Aorta (tissue), 5 donors: ENCODE measurements at regions not wholly inside any gene's neighbourhood (a gene's known extent, or its start where the extent isn't known, plus 50 kb on each side); places are given as distances from the start of the nearest gene placed in this dataset.

Source experiments
- ATAC-seq: fragments of 200-7000 bp; cut with Tn5 transposase; one replicate; pipeline ENCODE4 v1.9.1; 2022; ENCODE audit warnings: moderate library complexity; ENCODE audit not compliant: low FRiP score
- DNase-seq, 2 donors: peaks; one replicate each; pipeline ENCODE4 v3.0.0-alpha.2; 2020
- H3K27ac ChIP-seq, 2 donors: one replicate each; pipeline ENCODE4 v1.5.1; 2013; ENCODE audit warnings: low read length in 2 of 2, mild to moderate bottlenecking in 2 of 2, moderate library complexity in 2 of 2, control low read depth in 1 of 2, inconsistent platforms in 1 of 2, low read depth in 1 of 2
- H3K27me3 ChIP-seq, 2 donors: one replicate each; pipeline ENCODE4 v1.6.1; 2013; ENCODE audit warnings: control low read depth in 1 of 2, low read length in 1 of 2, mild to moderate bottlenecking in 1 of 2, moderate library complexity in 1 of 2; ENCODE audit not compliant: insufficient read depth in 2 of 2, control insufficient read depth in 1 of 2
- H3K36me3 ChIP-seq, 2 donors: one replicate each; pipeline ENCODE4 v1.6.1; 2013; ENCODE audit warnings: control low read depth in 1 of 2, low read length in 1 of 2, mild to moderate bottlenecking in 1 of 2; ENCODE audit not compliant: insufficient read depth in 2 of 2, control insufficient read depth in 1 of 2
- H3K4me1 ChIP-seq, 2 donors: one replicate each; pipeline ENCODE4 v1.6.1; 2013; ENCODE audit warnings: low read length in 2 of 2, control low read depth in 1 of 2, mild to moderate bottlenecking in 1 of 2, moderate library complexity in 1 of 2; ENCODE audit not compliant: insufficient read depth in 2 of 2, control insufficient read depth in 1 of 2
- H3K4me3 ChIP-seq, 2 donors: one replicate each; pipeline ENCODE4 v1.5.1; 2013; ENCODE audit warnings: low read length in 2 of 2, control low read depth in 1 of 2, mild to moderate bottlenecking in 1 of 2
- H3K9me3 ChIP-seq: one replicate; pipeline ENCODE4 v1.6.1; 2013; ENCODE audit warnings: mild to moderate bottlenecking, low read length; ENCODE audit not compliant: control insufficient read depth
- WGBS, 2 donors: extraction: QIAGEN DNeasy Blood & Tissue Kit; methylation state at CpG; one replicate each; pipeline ENCODE4 v1.1.7; 2013; 5-methylcytosine and 5-hydroxymethylcytosine counted together
- intact Hi-C, 2 donors: fragments of 100-400 bp; cut with DNase I; formaldehyde crosslinking; loops; one replicate each; pipeline versions ENCODE4 v1.14.2 to v1.15.0; 2022
- donor health status: healthy with polysubstance abuse.
- donor health status: Bipolar disorder and iron deficiency.
- donor health status: DM: no; HTN: no; CAD: no.
- donor health status: DM: no; HTN: no; CAD: no.
- donor health status: DM: yes; HTN: yes; CAD: no.

DNA sequence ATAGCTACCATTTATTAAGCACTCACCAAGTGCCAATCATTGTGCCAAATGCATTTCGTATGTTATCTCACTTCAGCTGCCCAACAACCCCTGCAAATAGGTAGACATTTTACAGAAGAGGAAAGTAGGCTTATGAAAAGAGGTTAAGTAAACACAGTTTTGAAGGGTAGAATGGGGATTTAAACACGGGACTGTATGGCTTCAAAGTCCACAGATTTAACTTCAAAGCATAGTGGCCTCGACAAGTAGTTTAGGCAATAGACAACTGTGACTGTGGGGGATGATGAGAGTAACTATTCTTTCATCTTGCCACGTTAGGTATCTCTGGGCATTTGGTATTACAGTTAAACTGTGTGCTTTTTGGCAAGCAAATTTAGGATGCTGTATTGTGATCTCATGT, 266.8 kb upstream of the SRRM4 start:
- H3K27me3 ChIP-seq: peaks cover 0 to 5% of the 10 kb centered on the region in 2 donors
- no peak for DNase-seq
- WGBS, 2 donors: 35 to 42% methylated on average over 4 of the region's 4 CpGs
- intact Hi-C loops: no loop called here
- H3K27ac ChIP-seq: no peak overlapping the region
- no peaks in the 10 kb centered on the region for H3K4me1 ChIP-seq
- H3K4me3 ChIP-seq: no peak overlapping the region
- H3K9me3 ChIP-seq: no peaks in the 10 kb centered on the region
- no peaks in the 10 kb centered on the region for H3K36me3 ChIP-seq
- no peak for ATAC-seq

DNA sequence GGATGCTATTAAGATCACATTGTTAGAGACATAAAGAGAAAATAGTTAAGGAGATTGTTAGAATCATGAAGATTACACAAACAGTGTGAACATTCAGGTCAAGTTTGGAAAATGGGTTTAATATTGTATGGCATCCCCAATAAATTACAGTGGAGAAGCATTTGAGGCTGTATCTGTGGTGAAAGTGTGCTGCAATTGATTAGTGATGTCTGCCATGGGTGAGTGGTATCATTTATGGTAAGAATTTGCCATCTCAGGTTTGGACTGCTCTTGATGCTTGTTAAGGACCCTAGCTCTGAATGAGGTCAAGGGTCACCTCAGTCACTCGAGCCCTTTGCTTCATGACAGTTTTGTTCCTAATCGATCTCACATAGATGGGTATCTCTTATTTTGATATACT, 265.7 kb upstream of the SRRM4 start:
- ATAC-seq (no peak), DNase-seq (no peak)
- Histone ChIP-seq H3K4me1 (no peaks in the 10 kb centered on the region), H3K27me3 (peaks cover 0 to 5% of the 10 kb centered on the region in 2 donors), H3K36me3 (no peaks in the 10 kb centered on the region), H3K27ac (no peak overlapping the region), H3K4me3 (no peak overlapping the region), H3K9me3 (peaks cover 1% of the 10 kb centered on the region)
- 77 to 80% methylated on average over 2 of the region's 2 CpGs for WGBS, 2 donors
- intact Hi-C loops: no loop called here

DNA sequence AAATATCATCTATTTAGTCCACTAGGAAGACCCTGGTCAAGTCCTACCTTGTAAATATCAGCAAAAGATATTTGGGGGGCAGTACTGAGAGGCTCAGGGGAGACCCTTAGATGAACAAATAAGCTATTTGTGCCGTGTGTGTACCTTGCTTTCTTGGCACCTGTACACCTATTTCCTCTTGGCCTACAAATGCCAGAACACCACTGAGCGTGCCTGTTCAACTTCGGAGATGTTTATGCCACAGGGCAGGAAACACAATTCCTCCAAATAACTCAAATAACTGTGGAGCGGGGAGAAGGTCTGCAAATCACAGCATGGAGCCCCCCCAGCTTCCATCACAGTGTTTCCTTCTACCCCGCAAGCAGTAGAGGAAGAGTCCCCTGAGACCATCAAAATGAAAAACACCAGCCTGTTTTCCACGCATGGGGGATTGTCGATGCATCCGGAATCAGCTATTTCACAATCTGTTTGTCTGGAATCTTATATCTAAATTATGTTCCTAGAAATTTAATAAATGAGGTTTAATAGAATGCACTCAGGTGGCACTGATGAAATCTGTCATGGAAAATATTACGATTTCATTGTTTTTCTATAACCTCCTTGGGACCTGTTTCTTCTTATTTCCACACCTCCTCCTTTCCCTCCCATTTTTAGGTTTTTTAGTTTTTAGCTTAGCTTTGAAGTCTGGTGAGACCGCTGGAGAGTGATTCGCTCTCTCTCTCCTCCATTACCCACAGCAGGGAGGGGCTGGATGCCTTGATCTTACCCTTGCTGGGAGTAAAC, 254.0 kb upstream of the SRRM4 start:
- no peak for ATAC-seq
- WGBS, 2 donors: 68 to 69% methylated on average over 11 of the region's 11 CpGs

DNA sequence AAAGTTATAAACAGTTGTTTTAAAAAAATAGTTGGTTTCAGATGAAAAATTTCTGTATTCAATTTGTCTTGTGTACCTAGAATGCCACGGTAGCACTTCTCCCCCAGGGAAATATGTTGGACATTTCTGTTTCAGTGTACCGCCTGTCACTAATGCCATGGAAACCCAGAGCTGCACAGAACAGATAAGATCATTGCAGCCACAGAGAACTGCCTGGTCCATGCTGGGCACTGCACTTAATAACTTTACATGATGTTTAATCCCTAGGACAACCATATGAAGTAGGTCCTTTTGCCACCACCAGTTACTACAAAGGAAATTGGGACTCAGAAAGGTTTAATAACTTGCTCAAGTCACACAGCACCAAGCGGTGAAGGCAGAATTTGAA, 253.4 kb upstream of the SRRM4 start:
- 64 to 69% methylated on average over 3 of the region's 3 CpGs for WGBS, 2 donors

More for the DNA sequence above, 254.0 kb upstream of the SRRM4 start:
- no peaks in the 10 kb centered on the region for H3K4me1 ChIP-seq
- peaks cover 0 to 2% of the 10 kb centered on the region in 2 donors for H3K27me3 ChIP-seq
- no peaks in the 10 kb centered on the region for H3K36me3 ChIP-seq
- no peak overlapping the region for H3K27ac ChIP-seq
- no peak overlapping the region for H3K4me3 ChIP-seq
- peaks cover 7% of the 10 kb centered on the region for H3K9me3 ChIP-seq
- no peak for DNase-seq
- intact Hi-C loops: no loop called here

DNA sequence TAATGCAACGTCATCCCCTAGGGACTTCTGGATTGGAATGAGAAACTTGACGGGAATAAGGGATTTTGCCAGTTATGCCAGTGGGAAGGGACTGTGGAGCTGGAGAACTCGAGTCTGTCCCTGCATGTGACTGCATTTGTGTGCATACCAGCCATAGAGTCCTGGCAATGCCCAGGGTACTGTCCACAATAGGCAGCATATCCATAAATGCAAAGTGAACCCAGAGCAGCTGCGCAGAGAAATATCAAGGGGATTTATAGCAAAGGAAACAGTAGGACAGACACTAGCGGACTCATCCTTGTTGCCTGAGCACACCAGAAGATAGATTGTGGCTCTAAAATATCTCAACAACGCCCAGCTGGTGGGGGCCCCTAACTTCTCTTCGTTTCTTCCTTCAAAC, 247.1 kb upstream of the SRRM4 start:
- WGBS, 2 donors: 45 to 49% methylated on average over 7 of the region's 7 CpGs
- intact Hi-C loops: no loop called here
- no peak for ATAC-seq
- DNase-seq: no peak
- Histone ChIP-seq H3K36me3 (no peaks in the 10 kb centered on the region), H3K4me3 (no peak overlapping the region), H3K27ac (no peak overlapping the region), H3K9me3 (peaks cover 6% of the 10 kb centered on the region), H3K27me3 (no peaks in the 10 kb centered on the region), H3K4me1 (no peaks in the 10 kb centered on the region)

More for the DNA sequence above, 253.4 kb upstream of the SRRM4 start:
- no peak overlapping the region for H3K4me3 ChIP-seq
- no peaks in the 10 kb centered on the region for H3K36me3 ChIP-seq
- no peak overlapping the region for H3K27ac ChIP-seq
- peaks cover 7% of the 10 kb centered on the region for H3K9me3 ChIP-seq
- H3K27me3 ChIP-seq: peaks cover 0 to 2% of the 10 kb centered on the region in 2 donors
- intact Hi-C loops: no loop called here
- ATAC-seq (no peak), DNase-seq (no peak)
- H3K4me1 ChIP-seq: no peaks in the 10 kb centered on the region

DNA sequence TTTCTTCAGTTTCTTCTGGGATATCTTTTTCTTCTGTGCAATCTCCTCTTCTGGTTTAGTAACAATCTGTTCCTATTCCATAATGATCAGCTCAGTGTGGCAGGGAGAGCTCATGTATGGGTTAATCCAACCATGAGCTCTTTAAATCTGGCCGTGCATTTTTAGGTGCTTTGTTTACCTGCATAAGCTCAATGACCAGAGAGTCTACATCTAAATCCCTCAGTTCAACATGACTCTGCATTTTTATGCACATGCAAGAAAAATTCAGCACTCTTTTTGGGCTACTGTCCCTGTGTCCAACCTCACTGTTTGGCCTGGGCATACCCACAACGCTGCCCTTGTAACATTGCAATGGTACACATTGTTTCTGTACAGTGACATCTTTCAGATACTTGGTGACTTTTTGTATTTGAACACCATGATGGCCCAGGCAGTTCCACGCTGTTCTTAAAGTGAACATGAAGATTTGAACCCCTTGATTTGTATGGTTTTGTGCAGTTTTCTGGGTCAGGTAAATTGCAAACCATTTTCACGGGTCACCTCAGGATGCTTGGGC, 243.3 kb upstream of the SRRM4 start:
- intact Hi-C loops: no loop called here
- Histone ChIP-seq H3K27ac (no peak overlapping the region), H3K36me3 (no peaks in the 10 kb centered on the region), H3K4me3 (no peak overlapping the region), H3K27me3 (no peaks in the 10 kb centered on the region), H3K4me1 (no peaks in the 10 kb centered on the region), H3K9me3 (peaks cover 5% of the 10 kb centered on the region)
- no peak for ATAC-seq
- 63 to 69% methylated on average over 4 of the region's 4 CpGs for WGBS, 2 donors
- DNase-seq: no peak

DNA sequence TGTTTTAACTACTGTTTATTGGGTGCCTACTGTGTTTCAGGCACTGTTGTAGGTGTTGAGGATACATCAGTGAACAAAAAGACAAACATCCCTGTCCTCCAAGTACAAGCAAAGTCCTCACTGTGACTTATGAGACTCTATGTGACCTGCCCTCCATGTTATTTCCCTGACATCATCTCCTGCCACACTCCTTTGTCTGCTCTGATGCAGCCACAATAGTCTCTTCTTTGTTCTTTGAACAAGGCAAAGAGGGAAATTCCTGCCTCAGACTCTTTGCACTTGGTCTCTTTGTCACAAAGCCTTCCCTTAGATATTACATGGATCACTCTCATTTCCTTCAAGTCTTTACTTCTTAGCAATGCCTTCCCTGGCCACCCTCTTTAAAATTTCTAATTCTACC, 240.1 kb upstream of the SRRM4 start:
- no peak for ATAC-seq
- Histone ChIP-seq H3K36me3 (no peaks in the 10 kb centered on the region), H3K9me3 (peaks cover 4% of the 10 kb centered on the region), H3K27ac (no peak overlapping the region), H3K27me3 (no peaks in the 10 kb centered on the region), H3K4me1 (no peaks in the 10 kb centered on the region), H3K4me3 (no peak overlapping the region)
- DNase-seq: no peak
- intact Hi-C loops: no loop called here

DNA sequence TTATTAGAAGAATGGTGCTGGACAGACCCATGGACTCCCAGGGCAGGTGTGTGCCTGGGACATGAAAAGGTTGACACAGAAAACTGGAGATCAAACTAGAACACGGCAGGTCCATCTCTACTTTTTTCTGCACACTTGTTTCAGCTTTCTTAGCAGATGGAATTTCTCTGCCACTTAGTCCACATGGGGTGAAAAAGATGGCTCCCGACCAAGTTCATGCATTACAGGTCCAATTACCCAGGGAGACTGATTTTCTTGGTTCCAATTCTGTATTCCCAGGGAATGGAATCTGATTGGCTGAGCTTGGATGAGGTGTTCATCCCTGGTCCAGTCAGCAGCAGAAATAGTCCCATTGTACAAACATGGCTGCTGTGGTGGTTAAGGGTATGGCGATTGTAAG, 238.9 kb upstream of the SRRM4 start:
- DNase-seq (no peak), ATAC-seq (no peak)
- no peaks in the 10 kb centered on the region for H3K4me1 ChIP-seq
- 63 to 71% methylated on average over 3 of the region's 3 CpGs for WGBS, 2 donors
- H3K9me3 ChIP-seq: peaks cover 2% of the 10 kb centered on the region
- intact Hi-C loops: no loop called here
- no peaks in the 10 kb centered on the region for H3K36me3 ChIP-seq
- H3K27me3 ChIP-seq: no peaks in the 10 kb centered on the region
- H3K4me3 ChIP-seq: no peak overlapping the region
- H3K27ac ChIP-seq: no peak overlapping the region
